Adrenal gland (tissue), 9 donors: ENCODE measurements at regions not wholly inside any gene's neighbourhood (a gene's known extent, or its start where the extent isn't known, plus 50 kb on each side); places are given as distances from the start of the nearest gene placed in this dataset.

ENCODE experiments used
- DNase-seq, 7 donors: peaks; one replicate each; pipeline ENCODE4 v3.0.0-alpha.2; 2019 to 2020
- H3K27ac ChIP-seq, 5 donors: fragments of 200-600 bp; sonication (generic) in 4 of 5; 1 replicate in 3 of 5; 2 replicates in 2 of 5; pipeline versions ENCODE4 v1.5.1 to v1.8.0; 2016 to 2020; ENCODE audit warnings: mild to moderate bottlenecking in 1 of 5
- H3K27me3 ChIP-seq: fragments of 200-600 bp; 2 replicates; pipeline ENCODE4 v1.8.0; 2021
- H3K36me3 ChIP-seq, 2 donors: fragments of 200-600 bp; replicated peaks in 1 of 2; 1 replicate in 1 of 2; 2 replicates in 1 of 2; pipeline versions ENCODE4 v1.5.1 to v1.8.0; 2018 to 2022
- H3K4me1 ChIP-seq, 2 donors: fragments of 200-600 bp; replicated peaks in 1 of 2; 1 replicate in 1 of 2; 2 replicates in 1 of 2; pipeline versions ENCODE4 v1.5.1 to v1.8.0; 2018 to 2021
- H3K4me3 ChIP-seq, 4 donors: fragments of 200-600 bp; sonication (generic) in 3 of 4; one replicate each; pipeline ENCODE4 v1.5.1; 2016 to 2018
- H3K9me3 ChIP-seq, 3 donors: fragments of 200-600 bp; sonication (generic) in 1 of 3; replicated peaks in 1 of 3; 1 replicate in 2 of 3; 2 replicates in 1 of 3; pipeline versions ENCODE4 v1.5.1 to v1.8.0; 2016 to 2021
- CTCF ChIP-seq, 6 experiments: fragments of 450-650 bp in 4 of 6; fragments of 200-600 bp in 2 of 6; sonication (generic) in 1 of 6; IDR thresholded peaks; 1 replicate in 5 of 6; 2 replicates in 1 of 6; pipeline versions ENCODE4 v1.5.1 to v1.8.0; 2016 to 2021; ENCODE audit warnings: antibody characterized with exemption in 6 of 6, mild to moderate bottlenecking in 2 of 6, moderate library complexity in 1 of 6
- POLR2A ChIP-seq, 2 donors: fragments of 450-650 bp; IDR thresholded peaks; one replicate each; pipeline ENCODE4 v1.6.1; 2017; ENCODE audit warnings: antibody characterized with exemption in 2 of 2, mild to moderate bottlenecking in 2 of 2, moderate library complexity in 1 of 2
- WGBS, 4 donors: extraction: QIAGEN DNeasy Blood & Tissue Kit in 2 of 4; methylation state at CpG; one replicate each; pipeline versions ENCODE4 v1.1.5 to v1.1.7; 2013 to 2017; 5-methylcytosine and 5-hydroxymethylcytosine counted together
- intact Hi-C, 2 donors: fragments of 100-400 bp; cut with DNase I; formaldehyde crosslinking; loops; one replicate each; pipeline versions ENCODE4 v1.14.1 to v1.15.0; 2022 to 2023
- donor health status: healthy with polysubstance abuse.
- donor health status: Bipolar disorder and iron deficiency.
- donor health status: DM: yes; HTN: yes; CAD: no.
- donor health status: DM: no; HTN: no; CAD: no.
- donor health status: DM: no; HTN: no; CAD: no.

GRCh38 chr12:47376927-47377326, 297.2 kb upstream of the AMIGO2 start:
- Histone ChIP-seq H3K36me3 (no peaks in the 10 kb centered on the region), H3K27me3 (no peaks in the 10 kb centered on the region), H3K4me3 (no peak overlapping the region), H3K27ac (peak overlapping the region; percentile 54 to 90 (median 78)), H3K4me1 (peaks cover 9 to 17% of the 10 kb centered on the region in 2 donors), H3K9me3 (no peaks in the 10 kb centered on the region)
- intact Hi-C loops: no loop called here
- DNase-seq: peak in 5 of 7 donors; percentile 31 to 60 (median 43)
- 59 to 67% (median 64%) methylated on average over 6 of the region's 6 CpGs for WGBS, 4 donors
- TF ChIP-seq CTCF (IDR thresholded peaks at IDR 0.05) (no peak), POLR2A (IDR thresholded peaks at IDR 0.05) (no peak)

GRCh38 chr12:47373554-47374150, 293.9 kb upstream of the AMIGO2 start:
- intact Hi-C loops: no loop called here
- WGBS, 4 donors: 79 to 96% (median 84%) methylated on average over 1 of the region's 1 CpG
- Histone ChIP-seq H3K4me1 (peaks cover 9 to 16% of the 10 kb centered on the region in 2 donors), H3K9me3 (no peaks in the 10 kb centered on the region), H3K27ac (no peak overlapping the region), H3K36me3 (no peaks in the 10 kb centered on the region), H3K27me3 (no peaks in the 10 kb centered on the region), H3K4me3 (no peak overlapping the region)
- no peak for DNase-seq
- no peak for TF ChIP-seq CTCF (IDR thresholded peaks at IDR 0.05)
- no peak for TF ChIP-seq POLR2A (IDR thresholded peaks at IDR 0.05)

- WGBS, 4 donors: 65 to 89% (median 86%) methylated on average over 4 of the region's 4 CpGs
- TF ChIP-seq CTCF (IDR thresholded peaks at IDR 0.05) (no peak), POLR2A (IDR thresholded peaks at IDR 0.05) (no peak)
- H3K27me3 ChIP-seq: no peaks in the 10 kb centered on the region
- H3K4me3 ChIP-seq: no peak overlapping the region
- H3K4me1 ChIP-seq: no peaks in the 10 kb centered on the region
- intact Hi-C loops: no loop called here
- no peak for DNase-seq
- no peak overlapping the region for H3K27ac ChIP-seq
- no peaks in the 10 kb centered on the region for H3K36me3 ChIP-seq
- H3K9me3 ChIP-seq: no peaks in the 10 kb centered on the region
These were observed 290.7 kb upstream of the AMIGO2 start for GRCh38 chr12:47370421-47370820.

GRCh38 chr12:47369085-47369484, 289.3 kb upstream of the AMIGO2 start:
- intact Hi-C loops: no loop called here
- WGBS, 4 donors: 86 to 93% (median 90%) methylated on average over 4 of the region's 4 CpGs
- no peak for DNase-seq
- no peak overlapping the region for H3K4me3 ChIP-seq
- no peak overlapping the region for H3K27ac ChIP-seq
- H3K4me1 ChIP-seq: no peaks in the 10 kb centered on the region
- TF ChIP-seq POLR2A (IDR thresholded peaks at IDR 0.05): no peak
- TF ChIP-seq CTCF (IDR thresholded peaks at IDR 0.05): no peak
- H3K36me3 ChIP-seq: no peaks in the 10 kb centered on the region
- no peaks in the 10 kb centered on the region for H3K9me3 ChIP-seq
- no peaks in the 10 kb centered on the region for H3K27me3 ChIP-seq
